WERI-Rb-1 (cell line): ENCODE measurements at regions not wholly inside any gene's neighbourhood (a gene's known extent, or its start where the extent isn't known, plus 50 kb on each side); places are given as distances from the start of the nearest gene placed in this dataset.

Source experiments
- DNase-seq: peaks from one replicate; pipeline ENCODE4 v3.0.0-alpha.2; 2020
- H3K27ac ChIP-seq: fragments of 250-450 bp; sonication (Bioruptor Pico); 2 replicates; pipeline ENCODE4 v1.5.1; 2020; ENCODE audit warnings: mild to moderate bottlenecking, moderate library complexity
- H3K27me3 ChIP-seq: fragments of 250-450 bp; sonication (Bioruptor Pico); 2 replicates; pipeline ENCODE4 v1.5.1; 2021; ENCODE audit warnings: mild to moderate bottlenecking, low read depth, moderate library complexity; ENCODE audit not compliant: insufficient read depth, severe bottlenecking
- H3K36me3 ChIP-seq: fragments of 250-450 bp; sonication (Bioruptor Pico); 2 replicates; pipeline ENCODE4 v1.5.1; 2020; ENCODE audit warnings: mild to moderate bottlenecking, moderate library complexity
- H3K4me3 ChIP-seq: 2 replicates; pipeline ENCODE4 v1.5.1; 2011; ENCODE audit warnings: low read depth, mild to moderate bottlenecking, control low read depth, low read length
- H3K9me3 ChIP-seq: fragments of 250-450 bp; sonication (Bioruptor Pico); 2 replicates; pipeline ENCODE4 v1.5.1; 2021; ENCODE audit warnings: mild to moderate bottlenecking, moderate library complexity; ENCODE audit not compliant: severe bottlenecking
- CTCF ChIP-seq: IDR thresholded peaks from 2 replicates; pipeline ENCODE4 v1.5.1; 2011; ENCODE audit warnings: low read depth, mild to moderate bottlenecking, control low read depth, inconsistent platforms, low read length

GRCh38 chr3:72340056-72340455 is 508.2 kb downstream of the SHQ1 start:
- no peak overlapping the region; the same call in 1 of the 2 replicates for H3K27ac ChIP-seq
- H3K4me3 ChIP-seq, result no peak overlapping the region
- H3K36me3 ChIP-seq, result no peaks in the 10 kb centered on the region
- no peaks in the 10 kb centered on the region for H3K27me3 ChIP-seq
- H3K9me3 ChIP-seq, result no peaks in the 10 kb centered on the region
- no peak for TF ChIP-seq CTCF
- DNase-seq, result no peak

GRCh38 chr3:72339670-72340030 is 508.6 kb downstream of the SHQ1 start:
- Histone ChIP-seq H3K27ac (peak overlapping the region; percentile 51), H3K4me3 (no peak overlapping the region), H3K36me3 (no peaks in the 10 kb centered on the region), H3K27me3 (no peaks in the 10 kb centered on the region), H3K9me3 (no peaks in the 10 kb centered on the region)
- no peak for TF ChIP-seq CTCF
- no peak for DNase-seq

GRCh38 chr3:72338942-72339669 is 509.1 kb downstream of the SHQ1 start:
- H3K36me3 ChIP-seq, result no peaks in the 10 kb centered on the region
- peak overlapping the region; percentile 51 for H3K27ac ChIP-seq
- no peak for TF ChIP-seq CTCF
- H3K27me3 ChIP-seq, result no peaks in the 10 kb centered on the region
- H3K4me3 ChIP-seq, result no peak overlapping the region
- peak; percentile 36 for DNase-seq
- H3K9me3 ChIP-seq, result no peaks in the 10 kb centered on the region

- Histone ChIP-seq H3K9me3 (no peaks in the 10 kb centered on the region), H3K27me3 (no peaks in the 10 kb centered on the region), H3K36me3 (no peaks in the 10 kb centered on the region), H3K4me3 (no peak overlapping the region), H3K27ac (no peak overlapping the region; the same call in 1 of the 2 replicates)
- DNase-seq, result no peak
- no peak for TF ChIP-seq CTCF
Measured at GRCh38 chr3:72338082-72338941, 509.9 kb downstream of the SHQ1 start.

- H3K27me3 ChIP-seq, result no peaks in the 10 kb centered on the region
- no peak for DNase-seq
- H3K4me3 ChIP-seq, result no peak overlapping the region
- no peaks in the 10 kb centered on the region for H3K9me3 ChIP-seq
- no peak for TF ChIP-seq CTCF
- H3K36me3 ChIP-seq, result no peaks in the 10 kb centered on the region
- H3K27ac ChIP-seq, result no peak overlapping the region
Measured at GRCh38 chr3:72337480-72337855, 510.8 kb downstream of the SHQ1 start.
